ENCODE measurements at regions not wholly inside any gene's neighbourhood (a gene's known extent, or its start where the extent isn't known, plus 50 kb on each side); places are given as distances from the start of the nearest gene placed in this dataset.
"Not testable (repeated sequence)": the region's sequence is repeated elsewhere in the genome, so short reads cannot be mapped to it uniquely, and the experiment has no call there.

GRCh38 chr13:86253497-86253896 lies 454.3 kb upstream of the SLITRK6 start:
- not testable (repeated sequence) for H3K4me3 ChIP-seq (ENCODE audit: low read depth, low read length); DNase-seq (ENCODE audit: low read depth)

GRCh38 chr13:86255820-86256219 lies 456.6 kb upstream of the SLITRK6 start:
- not testable (repeated sequence) for H3K4me3 ChIP-seq (ENCODE audit: low read depth, low read length); DNase-seq (ENCODE audit: low read depth)

- TF ChIP-seq POLR2A (IDR thresholded peaks at IDR 0.05; ENCODE audit: extremely low read depth, insufficient read length) (no peak), CTCF (IDR thresholded peaks at IDR 0.05; ENCODE audit: low read depth, low read length) (no peak), MYC (IDR thresholded peaks at IDR 0.05; ENCODE audit: low read depth, low read length) (no peak)
- TF ChIP-seq, protein P1, sequence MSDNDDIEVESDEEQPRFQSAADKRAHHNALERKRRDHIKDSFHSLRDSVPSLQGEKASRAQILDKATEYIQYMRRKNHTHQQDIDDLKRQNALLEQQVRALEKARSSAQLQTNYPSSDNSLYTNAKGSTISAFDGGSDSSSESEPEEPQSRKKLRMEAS (IDR thresholded peaks at IDR 0.05; ENCODE audit: low read depth, low read length): no peak
- no peak overlapping the region for H3K4me3 ChIP-seq (ENCODE audit: low read depth, low read length)
- no peak for DNase-seq (ENCODE audit: low read depth)
These were observed 470.3 kb upstream of the SLITRK6 start for GRCh38 chr13:86269511-86269910.

- no peak for DNase-seq (ENCODE audit: low read depth)
- TF ChIP-seq, protein P1 (IDR thresholded peaks at IDR 0.05; ENCODE audit: low read depth, low read length): 0 out of 2 replicates have a peak, but pooled peaks have one; percentile 12
- TF ChIP-seq POLR2A (IDR thresholded peaks at IDR 0.05; ENCODE audit: extremely low read depth, insufficient read length) (no peak), CTCF (IDR thresholded peaks at IDR 0.05; ENCODE audit: low read depth, low read length) (no peak), MYC (IDR thresholded peaks at IDR 0.05; ENCODE audit: low read depth, low read length) (no peak)
- no peak overlapping the region for H3K4me3 ChIP-seq (ENCODE audit: low read depth, low read length)
These were observed 483.2 kb upstream of the SLITRK6 start for GRCh38 chr13:86282442-86282841.

DNA sequence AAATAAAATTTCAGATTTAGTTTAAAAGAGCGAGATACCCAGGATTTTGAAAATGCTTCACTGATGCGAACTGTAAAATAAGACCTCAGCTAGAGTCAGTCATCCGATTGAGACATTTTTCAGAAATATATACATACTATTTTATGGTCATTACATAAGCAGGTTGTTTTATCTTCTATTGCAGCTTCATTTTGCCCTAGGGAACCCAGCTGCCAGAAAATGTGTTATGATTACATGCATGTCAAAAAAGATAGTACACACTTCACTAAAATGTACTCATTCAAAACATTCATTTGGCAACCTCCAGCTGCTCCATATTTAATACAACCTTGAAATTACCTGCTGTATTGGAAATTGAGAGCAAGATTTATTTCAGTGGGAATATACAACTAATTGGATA lies 483.8 kb upstream of the SLITRK6 start:
- H3K4me3 ChIP-seq (ENCODE audit: low read depth, low read length): no peak overlapping the region
- DNase-seq (ENCODE audit: low read depth): no peak
- TF ChIP-seq MYC (IDR thresholded peaks at IDR 0.05; ENCODE audit: low read depth, low read length): no peak
- no peak for TF ChIP-seq POLR2A (IDR thresholded peaks at IDR 0.05; ENCODE audit: extremely low read depth, insufficient read length)
- TF ChIP-seq, protein P1 (IDR thresholded peaks at IDR 0.05; ENCODE audit: low read depth, low read length): no peak
- no peak for TF ChIP-seq CTCF (IDR thresholded peaks at IDR 0.05; ENCODE audit: low read depth, low read length)

DNA sequence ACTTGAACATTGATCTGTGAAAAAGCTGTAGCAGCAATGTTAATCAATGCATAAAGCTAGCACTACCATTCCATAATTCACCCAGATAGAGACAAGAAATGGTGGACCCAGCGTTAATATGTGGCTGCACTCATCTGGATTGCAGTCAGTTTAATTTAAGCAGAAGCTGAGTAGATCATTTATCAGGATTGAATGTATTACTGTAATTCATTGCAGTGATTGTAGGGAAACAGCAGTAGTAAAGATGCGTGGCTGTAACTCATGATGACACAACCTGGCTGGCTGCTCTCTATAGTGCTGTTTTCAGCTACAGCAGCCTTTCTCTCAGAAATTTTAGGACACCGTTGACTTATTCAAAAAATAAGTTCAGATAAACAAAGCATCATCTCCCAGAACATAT lies 499.5 kb upstream of the SLITRK6 start:
- TF ChIP-seq, protein P1 (IDR thresholded peaks at IDR 0.05; ENCODE audit: low read depth, low read length): no peak
- TF ChIP-seq POLR2A (IDR thresholded peaks at IDR 0.05; ENCODE audit: extremely low read depth, insufficient read length): no peak
- no peak for TF ChIP-seq MYC (IDR thresholded peaks at IDR 0.05; ENCODE audit: low read depth, low read length)
- no peak for TF ChIP-seq CTCF (IDR thresholded peaks at IDR 0.05; ENCODE audit: low read depth, low read length)
- no peak overlapping the region for H3K4me3 ChIP-seq (ENCODE audit: low read depth, low read length)
- DNase-seq (ENCODE audit: low read depth): no peak

DNA sequence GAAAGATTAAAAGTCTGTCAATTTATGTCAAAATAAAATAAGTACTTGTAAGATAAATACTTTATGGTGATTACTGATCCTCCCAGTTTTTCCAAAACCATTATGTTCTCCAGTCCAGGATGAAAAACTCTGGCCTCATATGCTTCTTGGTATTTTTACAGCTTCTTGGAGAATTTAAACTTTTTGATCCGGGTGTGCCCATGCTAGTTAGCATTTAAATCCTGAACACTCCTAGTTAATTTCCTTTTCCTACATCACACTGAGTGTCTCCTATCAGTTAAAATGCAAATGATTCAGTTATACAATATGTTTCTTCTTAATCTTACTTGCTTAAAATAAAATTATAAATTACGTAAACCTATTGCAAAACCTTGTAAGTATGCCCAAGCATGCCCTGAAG lies 499.9 kb upstream of the SLITRK6 start:
- no peak for DNase-seq (ENCODE audit: low read depth)
- TF ChIP-seq POLR2A (IDR thresholded peaks at IDR 0.05; ENCODE audit: extremely low read depth, insufficient read length) (no peak), CTCF (IDR thresholded peaks at IDR 0.05; ENCODE audit: low read depth, low read length) (no peak), MYC (IDR thresholded peaks at IDR 0.05; ENCODE audit: low read depth, low read length) (no peak)
- TF ChIP-seq, protein P1 (IDR thresholded peaks at IDR 0.05; ENCODE audit: low read depth, low read length): no peak
- no peak overlapping the region for H3K4me3 ChIP-seq (ENCODE audit: low read depth, low read length)
